Right atrium auricular region (tissue), 2 donors: ENCODE measurements at regions not wholly inside any gene's neighbourhood (a gene's known extent, or its start where the extent isn't known, plus 50 kb on each side); places are given as distances from the start of the nearest gene placed in this dataset.

ENCODE experiments used
- DNase-seq: peaks from one replicate; pipeline ENCODE4 v3.0.0-alpha.2; 2019; ENCODE audit warnings: low spot score
- H3K27ac ChIP-seq, 2 donors: fragments of 200-600 bp; sonication (generic); 1 replicate in 1 of 2; 2 replicates in 1 of 2; pipeline ENCODE4 v1.5.1; 2016 to 2019
- H3K27me3 ChIP-seq, 2 donors: fragments of 200-600 bp; sonication (generic); one replicate each; pipeline versions ENCODE4 v1.5.1 to v1.6.0; 2017 to 2019
- H3K36me3 ChIP-seq: fragments of 200-600 bp; sonication (generic); one replicate; pipeline ENCODE4 v1.5.1; 2016
- H3K4me1 ChIP-seq, 2 donors: fragments of 200-600 bp; sonication (generic); one replicate each; pipeline versions ENCODE4 v1.5.1 to v1.6.0; 2017 to 2019
- H3K4me3 ChIP-seq, 2 donors: fragments of 200-600 bp; sonication (generic); 1 replicate in 1 of 2; 2 replicates in 1 of 2; pipeline ENCODE4 v1.5.1; 2017 to 2019; ENCODE audit warnings: mild to moderate bottlenecking in 1 of 2, moderate library complexity in 1 of 2
- H3K9me3 ChIP-seq, 2 donors: fragments of 200-600 bp; sonication (generic); one replicate each; pipeline ENCODE4 v1.5.1; 2019
- CTCF ChIP-seq, 2 donors: fragments of 200-600 bp; sonication (generic); IDR thresholded peaks; one replicate each; pipeline ENCODE4 v1.5.1; 2019; ENCODE audit warnings: antibody characterized with exemption in 2 of 2

- Histone ChIP-seq H3K9me3 (no peaks in the 10 kb centered on the region), H3K4me3 (no peak overlapping the region), H3K36me3 (no peaks in the 10 kb centered on the region), H3K4me1 (no peaks in the 10 kb centered on the region), H3K27ac (no peak overlapping the region), H3K27me3 (no peaks in the 10 kb centered on the region)
- TF ChIP-seq CTCF (IDR thresholded peaks at IDR 0.05) = no peak
- no peak for DNase-seq
These were observed 128.3 kb upstream of the KLF3 start for GRCh38 chr4:38535717-38536116.

- Histone ChIP-seq H3K27me3 (no peaks in the 10 kb centered on the region), H3K9me3 (no peaks in the 10 kb centered on the region), H3K4me1 (no peaks in the 10 kb centered on the region), H3K36me3 (no peaks in the 10 kb centered on the region), H3K27ac (no peak overlapping the region), H3K4me3 (no peak overlapping the region)
- TF ChIP-seq CTCF (IDR thresholded peaks at IDR 0.05) = no peak
- no peak for DNase-seq
These were observed 127.3 kb upstream of the KLF3 start for GRCh38 chr4:38536716-38537115.

GRCh38 chr4:38537666-38538065 lies 126.3 kb upstream of the KLF3 start:
- H3K36me3 ChIP-seq = no peaks in the 10 kb centered on the region
- H3K9me3 ChIP-seq = no peaks in the 10 kb centered on the region
- DNase-seq = no peak
- no peaks in the 10 kb centered on the region for H3K27me3 ChIP-seq
- no peak overlapping the region for H3K27ac ChIP-seq
- no peaks in the 10 kb centered on the region for H3K4me1 ChIP-seq
- TF ChIP-seq CTCF (IDR thresholded peaks at IDR 0.05) = no peak
- H3K4me3 ChIP-seq = no peak overlapping the region

GRCh38 chr4:38538517-38538916 lies 125.5 kb upstream of the KLF3 start:
- H3K4me3 ChIP-seq = no peak overlapping the region
- H3K27me3 ChIP-seq = no peaks in the 10 kb centered on the region
- no peak for TF ChIP-seq CTCF (IDR thresholded peaks at IDR 0.05)
- H3K9me3 ChIP-seq = no peaks in the 10 kb centered on the region
- H3K4me1 ChIP-seq = no peaks in the 10 kb centered on the region
- H3K36me3 ChIP-seq = no peaks in the 10 kb centered on the region
- DNase-seq = no peak
- H3K27ac ChIP-seq = no peak overlapping the region

- H3K27me3 ChIP-seq = no peaks in the 10 kb centered on the region
- no peak overlapping the region for H3K27ac ChIP-seq
- no peaks in the 10 kb centered on the region for H3K9me3 ChIP-seq
- DNase-seq = no peak
- H3K36me3 ChIP-seq = no peaks in the 10 kb centered on the region
- H3K4me1 ChIP-seq = no peaks in the 10 kb centered on the region
- no peak for TF ChIP-seq CTCF (IDR thresholded peaks at IDR 0.05)
- H3K4me3 ChIP-seq = no peak overlapping the region
These were observed 124.5 kb upstream of the KLF3 start for GRCh38 chr4:38539501-38539900.

GRCh38 chr4:38547052-38547451 lies 116.9 kb upstream of the KLF3 start:
- no peaks in the 10 kb centered on the region for H3K4me1 ChIP-seq
- no peaks in the 10 kb centered on the region for H3K9me3 ChIP-seq
- no peak overlapping the region for H3K27ac ChIP-seq
- no peaks in the 10 kb centered on the region for H3K36me3 ChIP-seq
- DNase-seq = no peak
- no peak overlapping the region for H3K4me3 ChIP-seq
- TF ChIP-seq CTCF (IDR thresholded peaks at IDR 0.05) = no peak
- no peaks in the 10 kb centered on the region for H3K27me3 ChIP-seq
